ENCODE measurements at regions not wholly inside any gene's neighbourhood (a gene's known extent, or its start where the extent isn't known, plus 50 kb on each side); places are given as distances from the start of the nearest gene placed in this dataset.

DNA sequence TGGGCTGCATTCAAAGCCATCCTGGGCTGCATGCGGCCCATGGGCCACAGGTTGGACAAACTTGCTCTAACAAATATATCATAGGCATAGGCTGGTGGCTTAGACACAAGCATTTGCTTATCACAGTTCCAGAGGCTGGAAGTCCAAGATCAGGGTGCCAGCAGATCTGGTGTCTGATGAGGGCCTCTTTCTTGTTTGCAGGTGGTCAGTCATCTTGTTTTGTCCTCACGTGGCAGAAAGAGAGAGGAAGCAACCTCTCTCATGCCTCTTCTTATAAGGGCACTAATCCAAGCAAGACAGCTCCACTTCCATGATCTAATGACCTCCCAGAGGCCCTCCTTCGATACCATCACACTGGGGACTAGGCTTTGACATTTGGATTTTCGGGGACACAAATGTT lies 238.7 kb upstream of the TNRC6C start:
- ATAC-seq (no peak), DNase-seq (peak; percentile 10)
- no peak overlapping the region for H3K27ac Mint-ChIP-seq
- ChIA-PET POLR2A (no interaction called here), CTCF (interaction anchor here (1.0 kb wide), 1 partner anchor 9 kb away, joined by 3 read pairs; no protein-coding TSS in a partner anchor)
- no peak overlapping the region for H3K4me3 Mint-ChIP-seq
- H3K27me3 Mint-ChIP-seq (ENCODE audit: low read depth): peaks cover 14% of the 10 kb centered on the region
- H3K36me3 Mint-ChIP-seq (ENCODE audit: low read depth): no peaks in the 10 kb centered on the region
- no peaks in the 10 kb centered on the region for H3K4me1 Mint-ChIP-seq (ENCODE audit: low read depth)
- peaks cover 6% of the 10 kb centered on the region for H3K9me3 Mint-ChIP-seq (ENCODE audit: insufficient read depth)

DNA sequence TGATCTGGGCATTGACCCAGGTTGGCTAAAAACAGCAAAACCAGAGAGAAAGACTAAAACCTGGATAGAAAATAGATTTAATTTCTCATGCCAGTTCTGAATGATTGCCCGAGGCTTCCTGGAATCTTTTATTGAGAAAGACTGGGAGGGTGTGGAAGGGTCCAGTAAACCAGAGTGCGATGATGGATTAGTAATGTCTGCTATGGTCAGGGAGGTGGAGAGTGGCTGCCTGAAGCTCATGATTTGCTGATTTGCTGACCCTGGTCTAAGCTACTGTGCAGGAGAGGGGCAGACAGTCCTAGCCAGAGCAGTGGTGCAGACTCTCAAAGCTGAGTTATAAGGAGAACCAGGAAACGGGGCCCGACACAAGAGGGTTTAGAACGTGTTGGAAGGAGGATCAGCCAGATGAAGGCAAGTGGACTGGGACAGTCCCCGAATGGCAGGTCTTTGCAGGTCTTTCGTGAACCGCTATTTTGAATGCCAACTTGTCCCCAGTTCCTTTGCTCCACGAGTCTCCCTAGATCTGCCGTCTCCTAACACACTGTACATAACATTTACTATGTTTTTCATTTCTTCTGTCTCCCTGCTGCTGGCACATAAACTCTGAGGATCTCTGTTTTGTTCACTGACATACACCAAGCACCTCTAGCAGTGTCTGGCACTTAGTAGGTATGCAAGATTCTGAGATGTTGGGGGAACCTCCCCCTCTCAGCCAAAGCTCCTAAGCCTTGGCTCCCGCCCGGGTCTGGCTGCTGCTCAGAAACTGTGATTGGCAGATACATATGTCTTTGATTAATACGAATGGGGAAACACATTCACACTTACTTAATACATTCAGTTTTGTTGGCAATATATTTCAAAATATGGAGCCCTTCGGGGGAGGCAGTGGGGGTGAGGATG lies 237.3 kb upstream of the TNRC6C start:
- CTCF ChIA-PET: no interaction called here

DNA sequence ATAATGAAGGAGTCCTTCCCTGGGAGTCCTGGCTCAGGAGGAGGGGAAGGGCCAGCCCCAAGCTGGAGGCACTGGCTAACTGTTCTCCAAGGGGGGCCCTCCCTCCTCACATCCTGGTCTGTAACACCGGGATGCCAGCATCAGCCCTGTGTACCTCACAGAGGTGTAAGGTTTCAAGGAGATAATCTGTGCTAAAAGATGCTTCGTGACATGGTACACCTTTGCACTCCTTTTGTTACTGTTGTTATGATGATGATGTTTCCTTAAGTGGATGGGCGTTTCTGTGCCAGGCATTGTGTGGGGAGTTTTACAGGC lies 236.7 kb upstream of the TNRC6C start:
- H3K27ac Mint-ChIP-seq: no peak overlapping the region
- H3K36me3 Mint-ChIP-seq (ENCODE audit: low read depth): no peaks in the 10 kb centered on the region
- no peak overlapping the region for H3K4me3 Mint-ChIP-seq
- no peaks in the 10 kb centered on the region for H3K4me1 Mint-ChIP-seq (ENCODE audit: low read depth)
- no peaks in the 10 kb centered on the region for H3K9me3 Mint-ChIP-seq (ENCODE audit: insufficient read depth)
- peaks cover 8% of the 10 kb centered on the region for H3K27me3 Mint-ChIP-seq (ENCODE audit: low read depth)
- no peak for ATAC-seq
- ChIA-PET POLR2A (no interaction called here), CTCF (no interaction called here)
- peak; percentile 16 for DNase-seq

More for the DNA sequence above, 237.3 kb upstream of the TNRC6C start:
- peaks cover 3% of the 10 kb centered on the region for H3K9me3 Mint-ChIP-seq (ENCODE audit: insufficient read depth)
- H3K4me3 Mint-ChIP-seq: no peak overlapping the region
- H3K27ac Mint-ChIP-seq: no peak overlapping the region
- POLR2A ChIA-PET: no interaction called here
- peaks cover 11% of the 10 kb centered on the region for H3K27me3 Mint-ChIP-seq (ENCODE audit: low read depth)
- no peak for ATAC-seq
- peak; percentile 18 for DNase-seq
- no peaks in the 10 kb centered on the region for H3K4me1 Mint-ChIP-seq (ENCODE audit: low read depth)
- no peaks in the 10 kb centered on the region for H3K36me3 Mint-ChIP-seq (ENCODE audit: low read depth)

DNA sequence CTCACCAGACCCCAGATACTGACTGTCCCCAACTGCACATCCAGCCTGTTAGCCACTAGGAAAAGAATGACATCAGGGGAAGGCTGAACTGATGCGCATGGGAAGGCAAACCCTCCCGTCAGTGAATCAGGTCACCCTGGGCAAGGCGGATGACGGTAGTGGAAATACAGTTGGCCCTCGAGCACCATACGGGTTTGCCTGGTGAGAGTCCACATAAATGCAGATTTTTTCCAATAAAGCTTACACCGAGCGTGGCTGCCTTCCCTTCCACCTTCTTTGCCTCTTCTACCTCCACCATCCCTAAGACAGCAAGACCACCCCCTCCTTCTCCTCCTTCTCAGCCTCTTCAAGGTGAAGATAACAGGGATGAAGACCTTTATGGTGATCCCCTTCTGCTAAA lies 236.1 kb upstream of the TNRC6C start:
- ChIA-PET CTCF (no interaction called here), POLR2A (no interaction called here)
- Mint-ChIP-seq H3K9me3 (ENCODE audit: insufficient read depth) (no peaks in the 10 kb centered on the region), H3K36me3 (ENCODE audit: low read depth) (no peaks in the 10 kb centered on the region), H3K27ac (no peak overlapping the region), H3K4me3 (no peak overlapping the region), H3K4me1 (ENCODE audit: low read depth) (peaks cover 3% of the 10 kb centered on the region), H3K27me3 (ENCODE audit: low read depth) (peaks cover 4% of the 10 kb centered on the region)
- ATAC-seq: no peak
- peak; percentile 12 for DNase-seq

DNA sequence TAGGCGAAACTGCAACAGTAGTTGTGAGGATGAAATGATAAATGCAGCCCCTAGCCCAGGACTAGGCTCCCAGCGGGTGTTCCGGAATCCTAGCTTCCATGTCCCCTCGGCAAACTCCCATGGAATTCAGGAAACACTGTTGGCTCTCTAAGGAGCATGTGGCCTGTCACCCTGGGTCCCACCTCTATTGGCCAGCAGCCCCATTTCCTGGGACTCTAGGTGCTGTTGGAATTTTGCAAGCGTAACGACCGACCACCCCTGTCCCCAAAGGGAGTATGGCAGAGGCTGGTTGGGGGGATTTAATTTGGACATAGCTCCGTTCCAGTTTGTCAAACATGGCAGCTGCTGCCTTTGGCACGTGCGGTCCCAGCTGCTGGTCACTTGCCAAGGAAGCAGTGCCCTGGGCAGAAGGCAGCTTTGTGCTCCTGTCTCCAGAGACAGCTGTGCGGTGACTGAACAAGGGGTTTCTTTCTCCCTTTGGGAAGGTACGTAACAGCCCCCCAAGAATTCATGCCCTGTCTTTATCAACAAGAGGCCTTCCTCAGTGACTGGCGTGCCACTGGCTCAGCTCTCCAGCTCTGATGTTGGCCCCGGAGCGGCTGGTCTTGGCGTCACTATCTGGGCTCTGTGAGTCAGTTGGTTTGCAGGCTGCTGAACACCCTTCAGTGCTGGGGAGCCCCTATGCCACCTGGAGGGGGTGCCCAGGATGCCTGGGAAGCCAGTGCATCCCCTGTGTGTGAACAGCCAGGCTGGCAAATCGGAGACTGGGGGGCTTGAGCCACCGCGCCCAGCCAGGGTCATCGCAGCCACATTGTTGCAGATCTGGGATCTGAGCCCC lies 235.2 kb upstream of the TNRC6C start:
- Mint-ChIP-seq H3K27me3 (ENCODE audit: low read depth) (peaks cover 4% of the 10 kb centered on the region), H3K9me3 (ENCODE audit: insufficient read depth) (no peaks in the 10 kb centered on the region), H3K36me3 (ENCODE audit: low read depth) (no peaks in the 10 kb centered on the region), H3K4me3 (no peak overlapping the region), H3K27ac (no peak overlapping the region), H3K4me1 (ENCODE audit: low read depth) (peaks cover 12% of the 10 kb centered on the region)
- no peak for ATAC-seq
- CTCF ChIA-PET: no interaction called here
- DNase-seq: peak; percentile 13
- POLR2A ChIA-PET: interaction anchor here (1.2 kb wide), 1 partner anchor 75 kb away, joined by 3 read pairs; no protein-coding TSS in a partner anchor

DNA sequence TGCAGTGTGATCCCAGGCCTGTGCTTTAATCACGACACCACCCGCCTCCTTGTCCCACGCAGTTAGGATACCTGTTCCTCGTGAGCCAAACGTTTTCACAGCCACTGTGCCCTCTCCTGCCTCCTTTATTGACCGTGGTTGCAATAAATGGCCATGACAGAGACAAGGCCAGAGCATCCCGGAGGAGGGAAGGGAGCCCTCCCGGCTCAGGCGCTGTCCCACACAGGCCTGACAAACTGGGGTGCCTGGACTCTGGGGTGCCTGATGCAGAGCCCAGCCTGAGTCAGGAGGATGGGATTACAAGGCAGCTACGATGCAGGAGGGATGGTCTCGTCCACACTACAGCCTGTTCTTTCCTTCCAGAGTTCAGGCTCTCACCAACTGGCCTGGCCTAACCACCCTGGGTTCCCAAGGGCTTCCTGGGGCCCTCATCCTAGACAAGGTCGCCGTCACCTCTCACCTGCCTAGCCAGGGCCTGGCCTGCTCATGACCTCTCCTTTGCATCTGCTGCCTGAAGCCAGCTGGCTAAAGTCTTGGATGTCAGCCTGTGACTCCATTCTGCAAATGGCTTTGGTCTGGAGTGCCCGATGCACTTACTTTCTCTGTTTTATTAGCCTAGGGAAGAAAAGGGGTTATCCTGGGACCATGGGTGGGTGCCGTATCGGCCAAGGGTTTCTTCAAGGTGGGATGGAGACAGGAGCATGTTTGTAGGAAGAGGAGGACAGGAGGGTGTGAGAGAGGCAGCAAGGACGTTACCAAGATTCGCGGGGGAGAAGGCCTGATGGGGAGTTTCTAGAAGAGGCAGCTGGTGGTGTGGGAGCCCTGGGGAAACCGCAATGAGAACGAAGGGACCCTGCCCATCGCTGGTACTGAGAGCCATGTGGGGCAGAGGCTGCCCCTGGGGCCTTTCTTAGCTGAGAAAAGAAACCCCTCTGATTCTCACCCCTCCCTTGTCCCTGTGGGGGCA lies 234.3 kb upstream of the TNRC6C start:
- no peaks in the 10 kb centered on the region for H3K36me3 Mint-ChIP-seq (ENCODE audit: low read depth)
- ChIA-PET POLR2A (interaction anchor here (1.2 kb wide), 1 partner anchor 74 kb away, joined by 3 read pairs; no protein-coding TSS in a partner anchor), CTCF (no interaction called here)
- peak; percentile 8 for DNase-seq
- H3K4me3 Mint-ChIP-seq: no peak overlapping the region
- H3K4me1 Mint-ChIP-seq (ENCODE audit: low read depth): peaks cover 13% of the 10 kb centered on the region
- peaks cover 5% of the 10 kb centered on the region for H3K27me3 Mint-ChIP-seq (ENCODE audit: low read depth)
- no peaks in the 10 kb centered on the region for H3K9me3 Mint-ChIP-seq (ENCODE audit: insufficient read depth)
- no peak for ATAC-seq
- H3K27ac Mint-ChIP-seq: no peak overlapping the region

DNA sequence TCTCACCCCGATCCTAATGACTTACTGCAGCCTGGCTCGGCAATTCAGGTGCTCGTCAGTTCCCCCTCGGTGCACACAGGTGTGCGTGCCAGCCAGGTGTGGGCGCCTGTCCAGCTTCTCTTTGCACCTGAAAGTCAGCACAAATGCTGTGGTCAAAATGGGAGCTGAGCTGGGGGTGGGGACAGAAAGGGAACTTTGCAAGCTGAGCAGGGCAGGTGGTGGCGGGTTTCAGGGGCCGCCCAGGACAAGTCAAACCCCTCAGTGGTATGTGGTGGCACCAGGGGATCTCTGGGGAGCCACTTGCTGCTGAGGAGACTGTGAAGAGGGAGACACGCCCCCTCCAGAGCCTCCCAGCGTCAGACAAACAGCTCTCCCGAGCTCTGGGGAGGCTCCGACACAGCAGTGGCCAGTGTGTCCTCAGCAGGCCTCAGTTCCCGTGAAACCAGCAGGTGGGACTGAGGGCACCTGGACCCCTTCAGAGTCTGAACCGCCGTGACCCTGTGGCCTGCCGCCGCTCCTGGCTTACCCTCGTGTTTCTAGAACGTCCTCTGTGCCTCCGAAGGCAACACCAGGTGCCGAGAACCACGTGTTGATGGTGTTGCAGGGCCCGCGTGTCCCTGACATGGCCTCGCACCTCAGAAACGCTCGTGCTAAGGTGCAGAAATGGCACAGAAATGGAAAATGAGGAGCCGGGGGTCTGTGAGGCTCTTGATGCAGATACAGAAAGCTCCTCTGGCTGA lies 233.5 kb upstream of the TNRC6C start:
- H3K9me3 Mint-ChIP-seq (ENCODE audit: insufficient read depth): no peaks in the 10 kb centered on the region
- DNase-seq (peak; percentile 11), ATAC-seq (no peak)
- POLR2A ChIA-PET: no interaction called here
- H3K36me3 Mint-ChIP-seq (ENCODE audit: low read depth): no peaks in the 10 kb centered on the region
- H3K4me1 Mint-ChIP-seq (ENCODE audit: low read depth): peaks cover 15% of the 10 kb centered on the region
- H3K27ac Mint-ChIP-seq: no peak overlapping the region
- H3K27me3 Mint-ChIP-seq (ENCODE audit: low read depth): peaks cover 11% of the 10 kb centered on the region
- CTCF ChIA-PET: interaction anchor here (0.8 kb wide), 1 partner anchor 16 kb away, joined by 3 read pairs; no protein-coding TSS in a partner anchor
- no peak overlapping the region for H3K4me3 Mint-ChIP-seq

DNA sequence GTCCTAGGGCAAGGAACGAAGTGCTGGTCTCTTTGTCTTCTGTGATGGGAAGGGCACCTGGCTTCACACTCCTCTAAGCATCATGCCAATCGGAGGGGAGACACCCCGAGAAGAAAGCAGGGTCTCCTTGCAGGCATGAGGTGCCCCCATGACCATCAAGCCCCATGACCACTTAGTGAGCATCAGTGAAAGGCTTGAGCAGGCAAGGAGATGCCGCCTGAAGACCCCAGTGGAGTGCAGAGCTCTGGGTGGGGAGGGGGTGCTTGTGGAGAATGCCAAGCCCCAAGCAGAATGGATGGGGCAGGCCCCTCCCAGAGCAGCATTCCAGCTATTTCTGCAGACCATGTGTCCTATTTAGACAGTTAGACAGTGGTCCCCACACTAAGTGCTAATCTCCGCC lies 232.7 kb upstream of the TNRC6C start:
- DNase-seq: peak; percentile 15
- H3K27me3 Mint-ChIP-seq (ENCODE audit: low read depth): peaks cover 11% of the 10 kb centered on the region
- peaks cover 15% of the 10 kb centered on the region for H3K4me1 Mint-ChIP-seq (ENCODE audit: low read depth)

DNA sequence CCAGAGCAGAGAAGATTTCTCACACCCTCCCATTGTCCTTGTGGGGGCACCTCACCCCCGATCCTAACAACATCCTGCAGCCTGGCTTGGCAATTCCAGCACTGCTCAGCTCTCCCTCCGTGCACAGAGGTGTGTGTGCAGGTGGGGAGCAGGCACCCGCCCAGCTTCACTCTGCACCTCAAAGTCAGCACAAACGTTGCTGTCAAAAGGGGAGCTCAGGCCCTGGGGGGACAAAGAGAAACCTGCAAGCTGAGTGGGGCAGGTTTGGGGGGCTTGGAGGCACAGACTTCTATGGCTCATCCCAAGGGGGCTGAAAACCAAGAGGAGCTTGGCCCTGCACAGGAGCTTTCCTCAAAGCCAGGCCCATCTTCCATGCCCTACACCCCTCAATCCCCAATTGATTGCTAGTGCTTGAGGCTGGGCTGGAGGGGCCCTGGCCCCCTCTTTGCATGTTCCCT lies 231.9 kb upstream of the TNRC6C start:
- Mint-ChIP-seq H3K4me1 (ENCODE audit: low read depth) (peaks cover 15% of the 10 kb centered on the region), H3K27ac (no peak overlapping the region), H3K27me3 (ENCODE audit: low read depth) (peaks cover 14% of the 10 kb centered on the region), H3K36me3 (ENCODE audit: low read depth) (no peaks in the 10 kb centered on the region), H3K4me3 (no peak overlapping the region), H3K9me3 (ENCODE audit: insufficient read depth) (no peaks in the 10 kb centered on the region)
- POLR2A ChIA-PET: interaction anchor here (0.6 to 1.3 kb wide), 3 partner anchors 60 to 162 kb away, joined by 3 to 4 read pairs (median 3); no protein-coding TSS in a partner anchor
- DNase-seq (peak; percentile 14), ATAC-seq (no peak)
- CTCF ChIA-PET: interaction anchor here (0.9 kb wide), 1 partner anchor 1742 kb away, joined by 3 read pairs; no protein-coding TSS in a partner anchor

More for the DNA sequence above, 232.7 kb upstream of the TNRC6C start:
- ATAC-seq: no peak
- H3K36me3 Mint-ChIP-seq (ENCODE audit: low read depth): no peaks in the 10 kb centered on the region
- H3K4me3 Mint-ChIP-seq: no peak overlapping the region
- no peaks in the 10 kb centered on the region for H3K9me3 Mint-ChIP-seq (ENCODE audit: insufficient read depth)
- CTCF ChIA-PET: interaction anchor here (0.8 kb wide), 1 partner anchor 15 kb away, joined by 3 read pairs; no protein-coding TSS in a partner anchor
- POLR2A ChIA-PET: interaction anchor here (0.6 to 0.8 kb wide), 2 partner anchors 90 to 163 kb away, joined by 3 read pairs; no protein-coding TSS in a partner anchor
- no peak overlapping the region for H3K27ac Mint-ChIP-seq

DNA sequence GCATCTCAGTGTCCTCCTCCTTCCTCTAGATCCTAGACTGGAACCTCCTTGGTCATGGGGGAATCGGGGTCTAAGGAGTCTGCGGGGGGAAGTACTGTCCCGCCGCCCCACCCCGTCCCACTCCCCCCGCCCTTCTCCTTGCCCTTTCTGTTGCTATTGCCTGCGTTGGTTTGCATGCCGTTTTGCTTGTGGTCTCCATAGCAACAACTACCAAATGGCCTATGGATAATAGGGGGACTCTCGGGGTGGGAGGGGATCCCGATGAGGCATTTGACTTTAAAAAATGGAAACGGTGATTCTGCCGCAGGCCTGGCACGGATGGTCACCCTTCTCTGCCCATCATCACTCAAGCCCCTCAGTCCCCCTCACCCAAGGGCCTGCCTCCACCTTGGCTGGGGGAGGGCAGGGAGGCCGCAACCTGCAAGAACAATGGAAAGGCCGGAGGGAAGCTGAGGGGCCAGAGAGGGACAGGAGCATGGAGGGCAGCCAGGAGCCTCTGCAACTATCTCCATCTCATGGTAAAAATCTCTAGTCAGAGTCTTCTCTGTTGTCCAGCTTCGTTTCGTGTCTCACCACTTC lies 231.4 kb upstream of the TNRC6C start:
- Mint-ChIP-seq H3K4me1 (ENCODE audit: low read depth) (peaks cover 15% of the 10 kb centered on the region), H3K36me3 (ENCODE audit: low read depth) (no peaks in the 10 kb centered on the region), H3K4me3 (no peak overlapping the region), H3K27me3 (ENCODE audit: low read depth) (peaks cover 19% of the 10 kb centered on the region), H3K9me3 (ENCODE audit: insufficient read depth) (peaks cover under 1% of the 10 kb centered on the region), H3K27ac (peak overlapping the region; percentile 66)
- ATAC-seq (no peak), DNase-seq (peak; percentile 16)
- ChIA-PET CTCF (interaction anchor here (0.9 to 1.7 kb wide), 2 partner anchors 184 to 1742 kb away, joined by 3 to 5 read pairs; no protein-coding TSS in a partner anchor), POLR2A (interaction anchor here (1.3 kb wide), 1 partner anchor 60 kb away, joined by 4 read pairs; no protein-coding TSS in a partner anchor)

Measured in activated CD8-positive, alpha-beta T cell treated with anti-CD3 and anti-CD28 coated beads, Interleukin-2, amount 10 ng/mL, durations not matched to agents 7 days and 5 days (primary cell).